Bone marrow (tissue), 2 donors: ENCODE measurements at regions not wholly inside any gene's neighbourhood (a gene's known extent, or its start where the extent isn't known, plus 50 kb on each side); places are given as distances from the start of the nearest gene placed in this dataset.
"Not testable (repeated sequence)": the region's sequence is repeated elsewhere in the genome, so short reads cannot be mapped to it uniquely, and the experiment has no call there.

Source experiments
- DNase-seq, 2 donors: peaks; one replicate each; lab custom pipeline; 2025; lab: John Stamatoyannopoulos, UW

DNA sequence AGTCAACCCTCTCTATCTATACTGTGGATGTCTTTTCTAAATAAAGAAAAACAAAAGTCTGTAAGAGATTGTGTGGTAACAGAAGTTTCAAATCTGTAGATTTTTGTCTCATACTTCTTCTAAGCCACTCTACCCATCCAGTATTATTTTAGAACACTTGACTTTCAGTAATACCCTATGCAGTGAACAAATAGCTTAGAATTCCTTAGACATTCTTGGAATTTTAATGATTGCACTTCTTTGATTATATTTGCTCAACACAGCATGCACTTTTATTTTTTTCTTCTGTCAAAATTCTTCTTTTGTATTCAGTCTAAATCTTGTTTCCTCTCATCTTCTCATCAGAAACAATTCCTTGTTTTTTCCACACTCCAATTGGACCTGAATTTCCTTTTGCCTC, 1080.2 kb downstream of the SUCLG1 start:
- no peak for DNase-seq

DNA sequence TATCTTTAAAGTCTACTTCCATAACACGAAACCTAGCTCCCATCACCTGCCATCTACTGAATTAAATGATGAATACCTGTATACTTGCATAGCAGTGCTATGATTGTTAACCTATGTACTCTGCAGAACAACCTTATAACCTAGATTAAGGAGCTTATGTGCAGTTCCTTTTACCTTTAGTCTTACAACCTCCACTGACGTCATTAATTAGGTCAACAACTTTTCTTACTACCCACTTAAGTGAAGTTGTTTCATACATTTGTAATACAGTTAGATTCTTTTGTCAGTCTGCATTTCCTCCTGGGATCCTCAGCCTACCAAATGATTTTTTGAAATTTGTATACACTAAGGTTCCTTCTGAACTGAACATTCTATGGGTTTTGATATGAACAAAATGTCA, 1082.3 kb downstream of the SUCLG1 start:
- no peak for DNase-seq

DNA sequence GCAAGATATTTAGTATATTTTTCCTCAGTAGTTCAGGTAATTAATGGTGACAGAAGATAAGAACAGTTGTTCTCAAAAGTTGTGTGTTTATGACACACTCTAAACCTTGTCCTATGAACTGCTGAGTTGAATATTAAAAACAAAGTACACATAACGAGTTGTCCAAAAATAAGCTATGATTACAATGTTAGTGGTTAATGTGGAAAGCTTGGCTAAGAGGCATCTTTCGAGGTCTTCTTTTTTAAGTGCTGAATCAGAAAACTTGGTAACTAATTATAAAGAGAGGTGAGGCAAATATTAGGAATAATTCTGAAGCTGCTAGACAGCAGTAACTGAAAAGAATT, 1088.7 kb downstream of the SUCLG1 start:
- no peak for DNase-seq

DNA sequence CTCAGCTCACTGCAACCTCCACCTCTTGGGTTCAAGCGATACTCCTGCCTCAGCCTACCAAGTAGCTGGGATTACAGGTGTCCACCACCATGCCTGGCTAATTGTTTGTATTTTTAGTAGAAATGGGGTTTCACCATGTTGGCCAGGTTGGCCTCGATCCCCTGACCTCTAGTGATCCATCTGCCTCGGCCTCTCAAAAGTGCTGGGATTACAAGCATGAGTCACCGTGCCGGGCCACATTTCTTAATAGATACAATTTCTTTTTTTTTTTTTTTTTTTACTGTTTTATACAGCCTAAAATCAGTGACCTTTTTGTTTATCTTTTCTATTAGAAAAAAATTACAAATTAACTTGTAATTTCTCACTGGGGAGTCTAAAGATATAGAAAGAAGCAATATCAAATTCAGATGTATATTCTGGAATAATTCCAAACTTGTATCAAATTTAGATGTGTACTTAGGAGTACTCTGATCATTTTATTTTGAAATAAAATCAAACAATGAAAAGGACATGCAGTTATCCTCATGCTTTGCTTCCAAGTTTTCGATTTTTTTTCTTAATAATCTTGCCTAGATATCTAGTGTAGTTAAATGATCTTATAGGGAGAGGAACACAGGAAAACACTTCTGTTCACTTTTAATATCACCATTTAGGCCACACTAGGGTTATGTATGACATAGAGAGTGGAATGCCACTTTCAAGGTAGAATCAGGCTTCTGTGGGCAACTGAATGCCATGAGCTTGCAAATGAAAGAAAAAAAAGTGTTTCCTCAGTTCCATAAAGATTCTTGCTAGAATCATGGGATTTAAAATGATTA, 1089.3 kb downstream of the SUCLG1 start:
- DNase-seq, result no peak

DNA sequence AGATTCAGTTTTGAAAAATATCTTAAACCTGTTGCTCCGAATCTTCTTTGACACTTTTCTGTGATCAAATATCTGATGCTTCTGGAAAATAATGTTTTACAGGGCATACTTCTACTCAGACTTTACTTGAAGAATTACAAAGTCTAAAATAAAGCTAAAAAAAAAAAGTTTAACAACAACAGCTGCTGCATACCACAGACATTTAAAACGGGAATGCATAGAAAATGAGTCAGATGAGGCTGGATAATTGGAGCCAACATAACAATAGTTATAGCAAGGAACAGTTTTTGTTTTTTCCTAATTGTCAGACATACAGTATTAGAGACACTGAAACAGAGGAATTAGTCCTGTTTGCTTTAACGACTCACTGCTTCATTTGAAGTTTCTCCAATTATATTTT, 1090.2 kb downstream of the SUCLG1 start:
- DNase-seq, result no peak

DNA sequence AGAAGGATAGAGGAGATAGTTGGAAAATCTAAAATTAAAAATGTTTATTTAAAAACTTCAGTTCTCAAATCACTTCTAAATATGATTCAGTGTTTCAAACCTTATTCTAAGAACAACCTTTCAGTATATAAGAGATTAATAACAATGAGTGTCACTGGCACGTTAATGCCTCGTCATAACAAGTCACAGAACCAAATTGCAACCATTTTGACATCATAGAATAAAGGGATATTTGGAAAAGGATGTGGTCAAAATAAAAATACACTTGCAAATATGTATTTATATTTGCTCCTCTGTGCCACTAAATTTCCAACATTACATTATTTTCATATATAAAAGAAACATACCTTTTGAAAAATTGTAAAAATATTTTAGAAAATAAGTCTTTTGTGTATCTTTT, 1090.6 kb downstream of the SUCLG1 start:
- DNase-seq, result no peak

DNA sequence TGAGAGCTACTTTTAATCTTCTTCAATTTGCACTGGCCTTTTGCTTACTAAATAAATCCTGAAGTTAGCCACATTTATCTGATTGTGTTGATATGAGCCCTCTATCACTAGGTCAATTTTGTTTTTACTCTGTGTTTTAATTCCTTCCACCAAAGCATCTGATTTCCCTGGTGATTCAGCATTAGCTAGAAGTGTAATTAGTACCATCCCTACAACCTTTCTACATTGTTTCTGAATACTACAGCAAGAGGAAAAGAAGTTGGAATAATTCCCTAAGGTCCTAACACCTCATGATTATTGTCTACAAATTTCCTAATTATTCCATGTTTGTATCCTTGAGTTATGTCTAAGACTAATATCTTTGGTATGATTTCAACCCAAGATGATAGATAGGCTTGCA, 1093.6 kb downstream of the SUCLG1 start:
- DNase-seq, result no peak

DNA sequence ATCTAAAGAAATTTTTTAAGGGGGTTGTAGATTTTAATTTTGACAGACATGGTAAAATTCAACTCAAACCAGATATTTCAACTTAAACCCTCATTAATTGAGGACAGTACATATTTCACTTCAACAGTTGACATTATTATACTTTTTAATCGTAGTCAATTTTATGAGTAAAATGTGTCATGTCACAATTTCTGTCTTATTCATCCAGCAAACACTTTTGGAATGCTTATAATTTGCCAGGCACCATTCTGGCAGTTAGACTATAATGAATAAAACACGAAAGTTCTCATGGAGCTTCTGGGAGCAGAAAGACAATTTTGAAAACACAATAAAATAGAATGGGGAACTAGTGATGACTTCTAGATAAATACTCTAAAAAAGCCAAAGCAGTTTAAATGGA, 1094.8 kb downstream of the SUCLG1 start:
- no peak for DNase-seq

- DNase-seq, result not testable (repeated sequence)
These were observed 1095.9 kb downstream of the SUCLG1 start for GRCh38 chr2:83363138-83363537.

DNA sequence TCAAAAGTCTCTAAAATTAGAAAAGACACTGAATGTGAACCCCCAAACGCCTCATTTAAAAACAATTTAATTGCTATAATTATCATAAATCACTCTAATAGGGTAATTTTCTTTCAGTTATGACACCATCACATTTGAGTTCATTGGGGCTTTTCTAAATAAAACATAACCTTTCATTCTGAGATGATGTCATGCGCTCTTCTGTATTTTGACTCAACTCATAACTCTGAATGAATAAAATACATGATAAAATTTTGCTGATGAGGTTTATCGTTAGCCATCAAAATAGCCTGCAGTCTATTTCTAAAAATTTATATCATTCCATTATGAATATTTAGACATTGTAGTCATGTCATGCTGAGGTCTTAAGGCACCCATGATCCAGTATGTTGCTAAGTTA, 1099.7 kb downstream of the SUCLG1 start:
- no peak for DNase-seq

GRCh38 chr2:83342860-83343329, 1116.2 kb downstream of the SUCLG1 start:
- DNase-seq, result peak in 1 of 2 donors; percentile 12

DNA sequence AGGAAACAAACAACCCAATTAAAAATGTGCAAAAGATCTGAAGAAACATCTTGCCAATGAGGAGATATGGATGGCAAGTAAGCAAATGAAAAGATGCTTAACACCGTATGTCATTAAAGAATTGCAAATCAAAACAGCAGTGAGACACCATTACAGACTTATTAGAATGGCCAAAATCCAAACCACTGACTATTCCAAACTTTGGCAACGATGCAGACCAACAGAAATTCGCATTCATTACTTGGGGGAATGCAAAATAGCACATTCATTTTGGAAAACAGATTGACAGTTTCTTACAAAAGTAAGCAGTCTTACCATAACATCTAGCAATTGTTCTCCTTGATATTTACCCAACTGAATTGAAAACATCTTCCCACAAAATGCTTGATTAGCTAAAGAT, 1118.7 kb downstream of the SUCLG1 start:
- peak in 1 of 2 donors; percentile 6 for DNase-seq

DNA sequence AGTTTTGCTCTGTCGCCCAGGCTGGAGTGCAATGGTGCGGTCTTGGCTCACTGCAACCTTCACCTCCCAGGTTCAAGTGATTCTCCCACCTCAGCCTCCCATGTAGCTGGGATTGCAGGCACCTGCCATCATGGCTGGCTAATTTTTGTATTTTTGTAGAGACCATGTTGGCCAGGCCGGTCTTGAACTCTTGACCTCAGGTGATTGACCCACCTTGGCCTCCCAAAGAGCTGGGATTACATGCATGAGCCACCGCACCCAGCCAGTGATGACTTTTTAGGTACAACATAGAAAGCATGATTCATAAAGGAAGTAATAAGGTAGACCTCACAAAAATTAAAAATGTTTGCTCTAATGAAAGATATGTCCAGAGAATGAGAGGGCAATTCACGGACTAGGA, 1119.1 kb downstream of the SUCLG1 start:
- not testable (repeated sequence) for DNase-seq

GRCh38 chr2:83331810-83332209, 1127.3 kb downstream of the SUCLG1 start:
- no peak for DNase-seq

DNA sequence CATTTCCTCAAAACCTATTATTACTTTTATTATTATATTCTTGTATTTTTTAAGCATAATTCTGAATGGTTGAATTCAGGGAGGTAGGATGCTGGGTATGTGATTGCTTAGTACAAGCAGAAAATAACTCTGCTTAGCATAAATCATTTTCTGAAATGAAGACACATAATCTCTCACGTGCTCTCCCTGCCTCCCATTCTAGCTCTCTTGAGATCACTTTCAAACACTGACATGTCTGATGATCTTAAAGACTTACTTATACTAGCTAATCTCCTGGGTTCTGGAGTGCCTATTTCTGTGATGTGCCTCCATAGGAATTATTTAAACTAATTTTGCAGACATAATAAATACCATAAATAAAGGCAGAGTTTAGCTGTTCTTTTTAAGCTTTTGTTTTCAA, 1136.0 kb downstream of the SUCLG1 start:
- no peak for DNase-seq

GRCh38 chr2:83320053-83320452, 1139.0 kb downstream of the SUCLG1 start:
- DNase-seq, result no peak

DNA sequence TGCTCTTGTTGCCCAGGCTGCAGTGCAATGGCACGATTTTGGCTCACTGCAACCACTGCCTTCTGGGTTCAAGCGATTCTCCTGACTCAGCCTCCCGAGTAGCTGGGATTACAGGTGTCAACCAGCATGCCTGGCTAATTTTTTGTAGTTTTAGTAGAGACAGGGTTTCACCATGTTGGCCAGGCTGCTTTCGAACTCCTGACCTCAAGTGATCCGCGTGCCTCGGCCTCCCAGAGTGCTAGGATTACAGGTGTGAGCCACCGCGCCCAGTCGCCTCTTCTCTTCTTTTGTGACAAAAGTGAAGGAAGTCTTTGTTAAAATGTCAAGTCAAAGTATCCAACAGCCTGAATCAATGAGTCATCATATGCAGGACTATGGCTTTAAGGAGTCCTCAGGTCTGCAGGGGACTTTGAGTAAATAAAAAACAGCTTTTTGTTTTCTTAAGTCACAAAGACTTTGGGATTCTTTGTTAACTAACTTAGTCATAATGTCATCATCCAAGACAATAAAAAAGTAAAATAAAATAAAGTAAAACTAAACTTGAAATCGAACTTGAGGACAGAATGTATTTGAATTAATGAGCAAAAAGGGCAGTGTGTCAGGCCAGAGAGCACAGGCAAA, 1153.2 kb downstream of the SUCLG1 start:
- no peak for DNase-seq

- DNase-seq, result no peak
These were observed 1168.0 kb downstream of the SUCLG1 start for GRCh38 chr2:83291083-83291482.

- no peak for DNase-seq
These were observed 1176.2 kb downstream of the SUCLG1 start for GRCh38 chr2:83282841-83283240.

- no peak for DNase-seq
These were observed 1176.9 kb downstream of the SUCLG1 start for GRCh38 chr2:83282043-83282795.

DNA sequence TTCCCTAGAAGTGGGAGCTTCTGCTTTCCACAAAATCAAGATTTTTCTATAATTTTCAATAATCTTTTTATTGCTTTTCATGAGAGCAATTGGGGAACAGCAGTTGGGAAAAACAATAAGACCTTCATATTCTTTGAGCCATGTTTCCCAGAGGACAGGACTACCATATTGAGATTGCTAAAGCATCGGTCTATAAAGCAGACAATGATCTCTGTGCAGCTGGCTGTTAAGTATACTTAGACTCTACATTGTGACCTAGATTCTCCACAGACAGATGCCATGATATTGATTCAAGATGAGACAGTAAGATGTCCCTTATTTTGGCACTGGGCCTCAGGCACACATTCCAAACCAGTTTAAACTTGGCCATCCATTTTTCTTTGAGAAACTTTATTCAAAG, 1178.7 kb downstream of the SUCLG1 start:
- no peak for DNase-seq

DNA sequence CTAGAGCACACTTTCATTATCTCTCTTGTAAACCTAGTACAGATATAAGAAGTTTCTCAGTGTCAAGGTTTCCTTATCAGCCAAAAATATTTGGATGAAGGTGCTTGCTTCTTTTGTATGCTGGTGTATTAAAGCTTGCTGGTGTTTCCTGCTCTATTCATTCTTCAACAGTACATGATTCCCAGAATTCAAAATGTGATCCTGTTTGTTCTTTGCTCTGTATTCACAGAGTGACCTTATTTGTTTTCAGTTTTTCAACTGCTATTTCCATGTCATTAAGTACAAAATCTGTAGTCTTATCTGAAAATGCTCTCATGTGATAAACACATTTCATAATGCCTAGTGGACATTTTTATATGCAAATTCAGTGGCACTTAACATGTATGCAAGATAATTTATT, 1185.8 kb downstream of the SUCLG1 start:
- DNase-seq, result no peak

DNA sequence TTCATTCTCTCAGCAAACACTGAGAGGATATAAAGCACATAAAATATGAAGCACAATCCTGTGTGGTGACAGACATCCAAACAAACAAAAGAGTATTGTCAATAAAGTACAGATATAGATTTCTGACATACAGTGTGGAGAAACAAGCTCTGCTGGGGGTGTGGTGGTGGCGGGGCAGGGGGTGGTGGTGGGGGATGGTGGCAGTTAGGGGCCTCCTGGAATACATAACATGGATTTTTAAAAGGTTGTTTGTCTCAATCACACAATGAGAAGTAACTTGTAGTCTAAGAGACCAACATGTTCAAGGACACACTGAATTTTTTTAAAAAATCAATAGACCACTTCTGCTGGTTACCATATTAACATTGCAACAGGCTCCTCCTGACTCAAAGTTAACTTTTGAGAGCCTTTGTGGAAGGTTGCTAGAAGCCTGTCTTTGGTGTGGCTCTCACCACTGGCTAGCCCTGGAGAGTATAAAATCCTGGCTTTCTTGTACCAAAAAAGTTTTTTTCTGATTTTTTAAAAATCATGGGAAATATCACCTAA, 1197.4 kb downstream of the SUCLG1 start:
- no peak for DNase-seq
